NCI-H2196 treated with DMSO at 0.1 percent for 48 hours (cell line): ENCODE measurements at regions not wholly inside any gene's neighbourhood (a gene's known extent, or its start where the extent isn't known, plus 50 kb on each side); places are given as distances from the start of the nearest gene placed in this dataset.
"Not testable (repeated sequence)": the region's sequence is repeated elsewhere in the genome, so short reads cannot be mapped to it uniquely, and the experiment has no call there.

ENCODE experiments used
- DNase-seq: peaks from one replicate; lab custom pipeline; 2025; ENCODE audit not compliant: unreplicated experiment; lab: John Stamatoyannopoulos, UW

GRCh38 chr2:186348200-186348599 is 137.9 kb upstream of the ZC3H15 start:
- DNase-seq: no peak

GRCh38 chr2:186349508-186349907 is 136.6 kb upstream of the ZC3H15 start:
- no peak for DNase-seq

GRCh38 chr2:186354160-186354559 is 131.9 kb upstream of the ZC3H15 start:
- not testable (repeated sequence) for DNase-seq

GRCh38 chr2:186365406-186365805 is 120.7 kb upstream of the ZC3H15 start:
- DNase-seq: no peak

GRCh38 chr2:186379052-186379451 is 107.0 kb upstream of the ZC3H15 start:
- no peak for DNase-seq

GRCh38 chr2:186380805-186381204 is 105.3 kb upstream of the ZC3H15 start:
- DNase-seq: no peak

GRCh38 chr2:186381573-186381972 is 104.5 kb upstream of the ZC3H15 start:
- no peak for DNase-seq

GRCh38 chr2:186382932-186383331 is 103.1 kb upstream of the ZC3H15 start:
- no peak for DNase-seq

GRCh38 chr2:186384226-186384625 is 101.8 kb upstream of the ZC3H15 start:
- no peak for DNase-seq

GRCh38 chr2:186385638-186386201 is 100.3 kb upstream of the ZC3H15 start:
- DNase-seq: not testable (repeated sequence)

GRCh38 chr2:186399082-186399644 is 86.9 kb upstream of the ZC3H15 start:
- DNase-seq: no peak

GRCh38 chr2:186405842-186406241 is 80.2 kb upstream of the ZC3H15 start:
- no peak for DNase-seq

GRCh38 chr2:186407611-186408010 is 78.4 kb upstream of the ZC3H15 start:
- no peak for DNase-seq

GRCh38 chr2:186410802-186411201 is 75.3 kb upstream of the ZC3H15 start:
- DNase-seq: no peak

- DNase-seq: no peak
These were observed 63.8 kb upstream of the ZC3H15 start for GRCh38 chr2:186422226-186422625.

- DNase-seq: no peak
These were observed 62.6 kb upstream of the ZC3H15 start for GRCh38 chr2:186423481-186423880.

GRCh38 chr2:186424265-186424664 is 61.8 kb upstream of the ZC3H15 start:
- no peak for DNase-seq

GRCh38 chr2:186425576-186425975 is 60.5 kb upstream of the ZC3H15 start:
- DNase-seq: no peak

- DNase-seq: no peak
These were observed 59.7 kb upstream of the ZC3H15 start for GRCh38 chr2:186426153-186427016.

- not testable (repeated sequence) for DNase-seq
These were observed 59.1 kb upstream of the ZC3H15 start for GRCh38 chr2:186427017-186427350.

- DNase-seq: no peak
These were observed 58.1 kb upstream of the ZC3H15 start for GRCh38 chr2:186427970-186428369.

- no peak for DNase-seq
These were observed 57.0 kb upstream of the ZC3H15 start for GRCh38 chr2:186429104-186429503.
